A673 (cell line): ENCODE measurements at regions not wholly inside any gene's neighbourhood (a gene's known extent, or its start where the extent isn't known, plus 50 kb on each side); places are given as distances from the start of the nearest gene placed in this dataset.

Experiments used
- BruUV-seq: library from RNA; stranded (reverse); fragments of 400-500 nt; replicated peaks from 2 replicates; lab custom pipeline; 2021; lab: Mats Ljungman, UMichigan
- CTCF ChIA-PET: fragments of 300-600 bp; sonication (Branson Sonifier 250); formaldehyde crosslinking; loops from one replicate; lab custom pipeline; 2022; ENCODE audit warnings: antibody characterized with exemption; lab: Charles Lee
- POLR2A ChIA-PET: fragments of 300-600 bp; sonication (Branson Sonifier 250); formaldehyde crosslinking; loops from one replicate; lab custom pipeline; 2022; ENCODE audit warnings: antibody characterized with exemption; ENCODE audit not compliant: low non-redundant PET; lab: Charles Lee
- DNase-seq: peaks from one replicate; pipeline ENCODE4 v3.0.0-alpha.2; 2015; ENCODE audit warnings: low spot score
- H3K27ac ChIP-seq: fragments of 200-600 bp; sonication (generic); 2 replicates; pipeline ENCODE4 v1.5.1; 2016; ENCODE audit warnings: mixed run types, low read depth, mild to moderate bottlenecking, mixed read lengths, antibody characterized with exemption, low read length; ENCODE audit not compliant: poor library complexity, severe bottlenecking
- H3K27me3 ChIP-seq: fragments of 200-600 bp; sonication (generic); replicated peaks from 2 replicates; pipeline ENCODE4 v1.6.1; 2017; ENCODE audit warnings: mixed run types, low read depth, mild to moderate bottlenecking, mixed read lengths, antibody characterized with exemption, low read length; ENCODE audit not compliant: insufficient read depth, poor library complexity
- H3K36me3 ChIP-seq: fragments of 200-600 bp; sonication (generic); 2 replicates; pipeline ENCODE4 v1.6.1; 2016; ENCODE audit warnings: mixed run types, mild to moderate bottlenecking, mixed read lengths, antibody characterized with exemption, low read length; ENCODE audit not compliant: insufficient read depth, poor library complexity, severe bottlenecking
- H3K4me1 ChIP-seq: fragments of 200-600 bp; sonication (generic); 2 replicates; pipeline ENCODE4 v1.6.1; 2017; ENCODE audit warnings: mixed run types, mild to moderate bottlenecking, mixed read lengths, antibody characterized with exemption, low read length; ENCODE audit not compliant: insufficient read depth, poor library complexity, severe bottlenecking
- H3K4me3 ChIP-seq: fragments of 200-600 bp; sonication (generic); 2 replicates; pipeline ENCODE4 v1.5.1; 2016; ENCODE audit warnings: low read depth, mixed run types, mild to moderate bottlenecking, mixed read lengths, low read length; ENCODE audit not compliant: poor library complexity, severe bottlenecking
- H3K9me3 ChIP-seq: fragments of 200-600 bp; sonication (generic); 2 replicates; pipeline ENCODE4 v1.6.1; 2016; ENCODE audit warnings: mixed run types, low read depth, mild to moderate bottlenecking, mixed read lengths, antibody characterized with exemption, low read length; ENCODE audit not compliant: poor library complexity, severe bottlenecking
- EZH2 ChIP-seq: fragments of 200-600 bp; sonication (generic); IDR thresholded peaks from 2 replicates; pipeline ENCODE4 v1.6.1; 2017; ENCODE audit warnings: borderline replicate concordance, low read depth, mild to moderate bottlenecking, mixed read lengths, antibody characterized with exemption, low read length; ENCODE audit not compliant: poor library complexity, severe bottlenecking
- intact Hi-C: fragments of 100-400 bp; cut with micrococcal nuclease; formaldehyde crosslinking; loops from one replicate; pipeline ENCODE4 v1.10.0; 2022; ENCODE audit not compliant: unreplicated experiment
- TF ChIP-seq, protein P1 (sequence below): fragments of 300-800, 200-600 bp; sonication (generic); conservative IDR thresholded peaks from 2 replicates; pipeline ENCODE4 v1.5.1; 2017; ENCODE audit warnings: low read depth, mild to moderate bottlenecking, antibody characterized with exemption, low read length, moderate library complexity, mixed read lengths

- DNase-seq = no peak
- no peak for TF ChIP-seq EZH2
- TF ChIP-seq, protein P1, sequence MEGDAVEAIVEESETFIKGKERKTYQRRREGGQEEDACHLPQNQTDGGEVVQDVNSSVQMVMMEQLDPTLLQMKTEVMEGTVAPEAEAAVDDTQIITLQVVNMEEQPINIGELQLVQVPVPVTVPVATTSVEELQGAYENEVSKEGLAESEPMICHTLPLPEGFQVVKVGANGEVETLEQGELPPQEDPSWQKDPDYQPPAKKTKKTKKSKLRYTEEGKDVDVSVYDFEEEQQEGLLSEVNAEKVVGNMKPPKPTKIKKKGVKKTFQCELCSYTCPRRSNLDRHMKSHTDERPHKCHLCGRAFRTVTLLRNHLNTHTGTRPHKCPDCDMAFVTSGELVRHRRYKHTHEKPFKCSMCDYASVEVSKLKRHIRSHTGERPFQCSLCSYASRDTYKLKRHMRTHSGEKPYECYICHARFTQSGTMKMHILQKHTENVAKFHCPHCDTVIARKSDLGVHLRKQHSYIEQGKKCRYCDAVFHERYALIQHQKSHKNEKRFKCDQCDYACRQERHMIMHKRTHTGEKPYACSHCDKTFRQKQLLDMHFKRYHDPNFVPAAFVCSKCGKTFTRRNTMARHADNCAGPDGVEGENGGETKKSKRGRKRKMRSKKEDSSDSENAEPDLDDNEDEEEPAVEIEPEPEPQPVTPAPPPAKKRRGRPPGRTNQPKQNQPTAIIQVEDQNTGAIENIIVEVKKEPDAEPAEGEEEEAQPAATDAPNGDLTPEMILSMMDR = no peak
- POLR2A ChIA-PET = no interaction called here
- Histone ChIP-seq H3K9me3 (no peaks in the 10 kb centered on the region), H3K4me3 (no peak overlapping the region), H3K36me3 (no peaks in the 10 kb centered on the region), H3K4me1 (no peaks in the 10 kb centered on the region), H3K27ac (no peak overlapping the region), H3K27me3 (no peaks in the 10 kb centered on the region)
- no TSS peak for BruUV-seq
- CTCF ChIA-PET = no interaction called here
- intact Hi-C loops = no loop called here
These were observed 68.9 kb upstream of the ZSWIM2 start for GRCh38 chr2:186917866-186918265.

DNA sequence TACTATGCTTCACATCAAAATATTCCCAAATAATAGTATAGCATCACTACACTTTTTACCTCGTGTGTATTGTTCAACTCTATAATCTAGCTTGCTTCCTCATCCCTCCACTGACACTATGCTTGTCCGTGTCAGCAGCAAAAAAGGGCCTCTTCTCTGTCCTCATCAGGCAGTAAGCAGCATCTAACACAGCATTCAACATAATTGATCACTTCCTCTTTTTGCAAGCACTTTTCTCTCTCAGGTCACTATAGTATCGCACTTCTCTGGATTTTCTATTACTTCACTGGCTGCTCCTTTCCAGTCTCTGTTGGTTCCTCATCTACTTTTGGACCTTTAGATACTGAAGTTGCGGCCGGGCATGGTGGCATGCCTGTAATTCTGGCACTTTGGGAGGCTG, 64.9 kb upstream of the ZSWIM2 start:
- CTCF ChIA-PET = no interaction called here
- BruUV-seq = no TSS peak
- intact Hi-C loops = no loop called here

GRCh38 chr2:186912979-186913378, 64.0 kb upstream of the ZSWIM2 start:
- H3K27me3 ChIP-seq = no peaks in the 10 kb centered on the region
- no peaks in the 10 kb centered on the region for H3K4me1 ChIP-seq
- H3K36me3 ChIP-seq = no peaks in the 10 kb centered on the region
- no peak for DNase-seq
- H3K9me3 ChIP-seq = no peaks in the 10 kb centered on the region
- intact Hi-C loops = no loop called here
- BruUV-seq = no TSS peak
- TF ChIP-seq, protein P1 = no peak
- no peak for TF ChIP-seq EZH2
- H3K27ac ChIP-seq = no peak overlapping the region
- POLR2A ChIA-PET = no interaction called here
- CTCF ChIA-PET = interaction anchor here (0.6 kb wide), 1 partner anchor 536 kb away, joined by 3 read pairs; no protein-coding TSS in a partner anchor
- no peak overlapping the region for H3K4me3 ChIP-seq

More for the DNA sequence above, 64.9 kb upstream of the ZSWIM2 start:
- no peak for DNase-seq
- Histone ChIP-seq H3K36me3 (no peaks in the 10 kb centered on the region), H3K9me3 (no peaks in the 10 kb centered on the region), H3K27ac (no peak overlapping the region), H3K27me3 (no peaks in the 10 kb centered on the region), H3K4me3 (no peak overlapping the region), H3K4me1 (no peaks in the 10 kb centered on the region)
- POLR2A ChIA-PET = no interaction called here
- TF ChIP-seq, protein P1 = no peak
- no peak for TF ChIP-seq EZH2
